ENCODE measurements at regions not wholly inside any gene's neighbourhood (a gene's known extent, or its start where the extent isn't known, plus 50 kb on each side); places are given as distances from the start of the nearest gene placed in this dataset.

DNA sequence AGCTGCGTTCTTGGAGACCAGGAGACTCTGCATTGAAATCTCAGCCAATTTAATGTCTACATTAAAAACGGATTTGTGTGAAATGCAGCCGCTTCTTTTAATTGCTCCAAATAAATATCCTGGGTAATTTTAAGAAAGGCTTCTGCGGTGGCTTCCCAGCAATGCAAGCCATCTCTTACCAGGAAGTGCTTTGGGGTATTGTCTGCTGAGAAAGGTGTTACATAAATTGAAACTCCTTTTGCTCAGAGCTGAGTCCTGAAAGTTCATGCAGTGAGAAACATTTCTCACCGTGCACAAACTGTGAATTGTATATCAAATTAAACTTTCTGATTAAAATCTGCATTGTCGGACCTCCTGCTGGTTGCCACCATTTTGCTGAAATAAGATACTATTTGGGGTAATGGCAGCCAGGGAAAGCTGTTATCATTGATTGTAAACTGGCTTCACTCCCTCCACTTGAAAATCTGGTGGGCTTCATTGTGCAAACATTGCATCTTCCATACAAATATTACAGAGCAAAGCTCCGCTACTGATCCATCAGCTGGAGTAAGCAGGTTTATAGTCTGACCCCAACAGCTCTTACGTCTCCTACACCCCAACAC is 59.5 kb downstream of the ZIC5 start:
- no peak for DNase-seq (ENCODE audit: low read depth in 2 of 2)

DNA sequence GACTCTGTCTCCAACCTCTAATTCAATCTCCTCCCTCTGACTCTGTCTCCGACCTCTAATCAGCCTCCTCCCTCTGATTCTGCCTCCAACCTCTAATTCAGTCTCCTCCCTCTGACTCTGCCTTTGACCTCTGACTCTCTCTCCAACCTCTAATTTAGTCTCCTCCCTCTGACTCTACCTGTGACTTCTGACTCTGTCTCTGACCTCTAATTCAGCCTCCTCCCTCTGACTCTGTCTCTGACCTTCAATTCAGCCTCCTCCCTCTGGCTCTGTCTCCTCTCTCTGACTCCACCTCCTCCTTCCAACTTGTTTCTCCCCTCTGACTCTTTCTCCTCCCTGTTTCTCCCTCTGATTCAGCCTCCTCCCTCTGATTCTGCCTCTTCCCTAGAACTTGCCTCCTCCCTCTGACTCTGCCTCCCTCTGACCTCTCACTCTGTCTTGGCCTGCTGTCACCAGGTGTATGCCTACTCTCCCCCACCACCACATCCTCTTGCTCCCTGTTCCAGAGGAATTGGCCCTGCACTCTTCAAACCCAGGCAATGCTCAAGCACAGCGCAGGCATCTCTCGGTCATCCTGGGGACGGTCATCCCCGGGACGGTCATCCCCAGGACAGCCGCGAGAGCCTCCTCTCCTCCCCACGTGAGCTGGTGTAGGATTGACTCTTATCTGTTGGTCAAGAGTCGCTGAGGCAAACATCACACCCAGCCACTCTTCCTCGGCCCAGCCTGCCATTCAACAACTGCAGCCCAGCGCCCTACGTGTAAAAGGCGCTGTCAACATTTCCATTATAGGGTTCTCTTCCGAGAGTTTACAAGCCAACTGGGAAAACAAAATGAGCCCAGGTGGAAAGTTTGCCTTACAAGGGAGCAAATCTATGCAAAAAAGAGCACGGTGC is 60.2 kb downstream of the ZIC5 start:
- DNase-seq (ENCODE audit: low read depth in 2 of 2) = no peak

DNA sequence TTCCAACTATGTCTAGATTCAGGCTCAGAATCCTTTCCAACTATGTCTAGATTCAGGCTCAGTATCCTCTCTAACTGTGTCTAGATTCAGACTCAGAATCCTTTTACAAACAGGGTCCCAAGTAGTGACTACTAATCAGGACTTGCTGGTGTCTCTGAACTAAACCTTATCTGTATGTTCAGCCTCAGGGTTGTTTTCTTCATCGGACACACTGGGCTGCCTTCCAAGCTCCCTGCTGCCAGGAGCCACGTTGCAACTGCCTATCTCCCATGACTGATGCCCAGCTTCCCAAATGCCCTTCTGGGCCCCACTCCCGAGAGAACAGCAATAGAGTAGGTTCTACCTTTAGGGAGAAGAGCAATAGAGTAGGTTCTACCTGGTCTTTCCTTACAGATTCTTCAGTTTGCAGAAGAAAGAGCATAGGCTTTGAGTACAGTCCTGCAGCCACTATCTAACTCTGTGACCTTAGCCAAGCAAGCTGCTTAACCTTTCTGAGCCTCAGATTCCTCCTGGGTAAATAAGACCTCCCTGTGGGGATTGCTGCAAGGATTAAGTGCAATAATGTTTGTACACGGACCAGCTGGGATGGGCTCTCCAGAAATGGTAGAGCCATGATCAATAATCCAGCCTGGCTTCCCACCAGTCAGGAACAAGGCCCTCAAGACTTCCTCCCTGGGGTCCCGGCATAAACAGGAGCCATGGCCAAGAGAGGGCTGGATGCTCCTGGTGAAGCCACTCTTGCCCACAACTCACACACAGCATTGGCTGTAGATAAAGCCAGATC is 61.5 kb downstream of the ZIC5 start:
- no peak for DNase-seq (ENCODE audit: low read depth in 2 of 2)

DNA sequence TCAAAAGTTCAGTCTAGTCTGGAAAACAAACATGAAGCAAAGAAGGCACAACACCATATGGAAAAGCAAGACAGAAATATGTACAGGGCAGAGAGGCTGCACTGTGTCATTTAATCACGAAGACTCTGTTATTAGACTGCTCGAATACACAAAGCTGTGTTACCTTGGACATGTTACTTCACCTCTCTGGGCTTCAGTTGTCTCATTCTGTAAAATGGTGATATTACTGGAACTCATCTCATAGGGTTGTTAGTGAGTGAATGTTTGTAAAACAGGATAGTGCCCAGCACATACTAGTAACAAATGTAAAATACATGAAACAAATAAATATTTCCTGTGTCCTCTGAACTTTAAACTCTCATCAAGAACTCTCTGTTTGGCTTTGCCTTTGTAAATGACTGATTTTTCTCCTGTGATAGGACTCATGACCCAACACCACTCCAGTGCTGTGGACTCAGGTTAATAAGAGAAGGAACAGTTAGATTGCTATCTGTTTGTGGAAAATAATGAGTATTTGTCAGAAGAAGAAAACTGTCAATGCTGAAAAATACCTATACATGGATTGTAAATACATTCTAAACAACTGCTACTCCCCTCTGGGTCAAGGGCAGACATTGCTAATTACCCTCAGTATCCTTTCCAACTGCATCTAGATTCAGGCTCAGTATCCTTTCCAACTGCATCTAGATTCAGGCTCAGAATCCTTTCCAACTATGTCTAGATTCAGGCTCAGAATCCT is 62.3 kb downstream of the ZIC5 start:
- no peak for DNase-seq (ENCODE audit: low read depth in 2 of 2)

DNA sequence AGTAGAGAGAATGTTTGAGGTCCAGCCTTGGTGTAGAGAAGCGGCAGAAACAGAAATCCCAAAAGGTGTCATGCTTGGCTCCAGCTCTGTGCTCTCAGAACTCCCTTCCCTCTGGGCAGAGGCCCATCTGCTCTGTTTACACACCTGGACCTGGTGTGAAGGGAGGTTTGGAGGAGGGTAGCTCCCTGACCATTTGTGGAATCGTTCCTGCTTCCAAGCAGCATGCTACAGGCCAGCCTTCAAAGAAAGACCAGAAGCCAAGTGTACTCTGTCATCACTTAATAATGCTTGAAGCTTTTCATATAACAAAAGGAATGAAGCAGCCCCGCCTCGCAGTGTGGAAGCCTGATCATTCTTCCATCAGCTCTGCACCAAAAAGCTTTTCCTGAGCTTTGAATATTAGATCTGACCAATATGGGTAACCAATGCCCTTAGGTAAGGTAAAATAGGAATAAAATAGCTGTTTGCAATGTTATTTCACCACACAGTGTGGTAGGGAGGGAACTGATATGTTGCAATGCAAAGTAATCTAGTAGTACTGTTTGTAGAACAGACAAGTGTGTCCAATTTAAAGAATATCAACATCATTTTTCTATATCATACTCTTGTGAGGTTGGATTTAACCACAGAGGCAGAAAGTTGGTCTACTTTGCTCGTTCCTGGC is 63.3 kb downstream of the ZIC5 start:
- DNase-seq (ENCODE audit: low read depth in 2 of 2) = no peak

DNA sequence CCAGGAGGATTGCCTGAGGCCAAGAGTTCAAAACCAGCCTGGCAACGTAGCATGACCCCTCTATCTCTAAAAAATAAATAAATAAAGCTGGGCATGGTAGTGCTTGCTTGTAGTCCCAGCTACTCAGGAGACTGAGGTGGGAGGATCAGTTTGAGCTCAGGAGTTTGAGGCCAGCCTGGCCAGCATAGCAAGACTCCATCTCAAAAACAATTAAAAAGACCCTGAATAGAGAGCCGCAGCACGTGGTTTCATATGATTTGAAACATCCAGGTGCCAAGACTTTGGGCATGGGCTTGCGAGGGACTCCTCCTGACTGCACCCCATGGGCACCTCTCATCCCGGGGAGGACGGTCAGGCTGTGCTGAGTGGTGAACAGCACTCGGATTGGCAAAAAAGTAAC is 63.9 kb downstream of the ZIC5 start:
- no peak for DNase-seq (ENCODE audit: low read depth in 2 of 2)

DNA sequence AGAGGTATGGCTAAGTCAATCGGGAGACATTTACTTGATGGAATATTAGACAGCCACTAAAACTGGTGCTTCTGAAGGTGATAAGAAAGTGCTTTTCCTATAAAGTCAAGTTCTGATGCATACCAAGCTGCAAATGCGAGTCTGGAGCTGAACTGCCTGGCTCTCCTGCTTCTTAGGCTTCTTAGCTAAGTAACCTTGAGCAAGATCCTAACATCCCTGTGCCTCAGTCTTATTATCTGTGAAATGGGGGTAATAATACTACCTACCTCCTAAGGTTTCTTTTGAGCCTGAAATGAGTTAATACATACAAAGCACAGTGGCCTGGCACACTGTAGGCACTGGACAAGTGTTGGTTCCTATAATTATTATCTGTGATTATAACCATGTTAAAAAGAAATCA is 64.5 kb downstream of the ZIC5 start:
- no peak for DNase-seq (ENCODE audit: low read depth in 2 of 2)

DNA sequence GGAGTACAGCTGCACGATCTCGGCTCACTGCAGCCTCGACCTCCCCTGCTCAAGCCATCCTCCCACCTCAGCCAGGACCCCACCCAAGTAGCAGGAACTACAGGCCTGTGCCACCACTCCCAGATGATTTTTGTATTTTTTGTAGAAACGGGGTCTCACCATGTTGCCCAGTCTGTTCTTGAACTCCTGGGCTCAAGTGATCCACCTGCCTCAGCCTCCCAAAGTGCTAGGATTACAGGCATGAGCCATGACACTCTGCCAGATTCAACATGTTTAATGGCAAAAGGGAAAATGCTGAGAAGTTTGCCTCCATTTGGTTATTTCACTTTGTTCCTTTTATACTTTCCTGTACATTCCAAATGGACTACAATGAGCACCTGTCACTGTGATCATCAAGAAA is 65.8 kb downstream of the ZIC5 start:
- no peak for DNase-seq (ENCODE audit: low read depth in 2 of 2)

DNA sequence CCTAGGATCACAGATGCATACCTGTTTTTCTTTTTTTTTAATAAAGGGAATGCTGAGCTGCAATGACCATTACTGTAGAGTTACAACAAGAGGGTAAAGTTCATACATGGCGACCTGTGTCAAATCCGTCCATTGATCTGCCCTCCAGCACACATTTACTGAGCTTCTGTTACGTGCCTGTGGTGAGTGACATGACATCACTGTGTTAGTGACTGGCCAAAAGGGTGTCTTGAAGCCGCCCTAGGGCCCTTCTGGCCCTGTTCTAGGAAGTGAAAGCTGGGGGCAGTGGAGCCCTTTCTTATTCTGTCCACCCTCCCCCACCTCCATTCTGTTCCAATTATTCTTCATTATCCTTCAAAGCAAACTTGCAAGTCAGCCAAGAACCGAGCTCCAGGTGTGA is 66.3 kb downstream of the ZIC5 start:
- no peak for DNase-seq (ENCODE audit: low read depth in 2 of 2)

DNA sequence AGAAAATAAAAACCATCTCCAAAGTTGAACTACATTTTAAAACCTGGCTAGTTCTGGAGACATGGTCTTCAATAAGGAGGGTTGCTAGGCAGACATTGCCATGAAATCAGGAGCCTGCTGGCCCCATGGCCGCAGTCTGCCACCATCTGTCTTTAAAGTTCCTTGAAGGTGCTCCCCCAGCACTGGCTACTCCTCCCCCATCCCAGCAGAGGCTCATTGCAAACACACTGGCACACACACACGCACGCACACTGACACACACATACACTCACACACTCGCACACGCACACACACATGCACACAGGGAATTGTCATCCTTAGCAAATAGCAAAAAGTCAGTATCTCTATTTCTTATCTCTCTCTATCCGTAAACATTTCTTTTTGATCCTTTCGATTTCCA is 68.4 kb downstream of the ZIC5 start:
- no peak for DNase-seq (ENCODE audit: low read depth in 2 of 2)

DNA sequence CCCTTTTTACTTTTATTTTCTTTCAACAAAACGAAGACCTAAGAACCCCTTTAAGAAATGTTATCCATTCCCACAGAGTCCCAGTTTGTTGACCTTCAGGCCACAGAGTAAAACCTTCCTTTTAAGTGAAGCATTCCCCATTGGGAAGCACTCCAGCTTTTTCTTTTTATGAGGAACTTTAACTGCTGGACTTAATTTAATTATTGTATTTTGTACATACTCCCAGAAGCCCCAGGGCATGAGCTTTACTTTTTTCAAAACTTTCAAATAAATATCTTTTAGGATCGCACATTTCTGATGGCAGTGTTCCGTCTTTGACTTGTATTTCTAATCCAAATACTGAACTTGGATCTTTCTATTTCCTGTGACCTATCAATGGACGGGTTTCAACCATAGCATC is 68.9 kb downstream of the ZIC5 start:
- DNase-seq (ENCODE audit: low read depth in 2 of 2) = no peak

DNA sequence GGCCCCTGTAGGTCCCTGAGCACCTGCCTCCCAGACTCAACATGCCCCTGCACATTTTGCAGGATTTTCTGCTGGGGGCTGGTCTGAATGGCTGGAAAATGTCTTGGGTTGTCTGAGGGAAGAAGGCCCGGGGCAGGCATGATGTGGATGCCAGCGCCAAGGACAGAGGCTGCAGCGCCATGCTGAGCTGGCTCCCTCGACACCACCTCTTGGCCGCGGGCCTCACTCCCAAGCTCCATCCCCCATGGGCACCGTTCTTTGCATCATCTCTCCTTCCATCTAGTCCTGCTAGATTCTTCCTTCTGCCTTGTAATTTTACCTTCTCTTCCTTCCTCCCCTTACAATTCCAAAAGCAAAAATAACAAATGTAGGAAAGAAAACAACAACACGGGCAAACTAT is 70.6 kb downstream of the ZIC5 start:
- DNase-seq (ENCODE audit: low read depth in 2 of 2) = no peak

DNA sequence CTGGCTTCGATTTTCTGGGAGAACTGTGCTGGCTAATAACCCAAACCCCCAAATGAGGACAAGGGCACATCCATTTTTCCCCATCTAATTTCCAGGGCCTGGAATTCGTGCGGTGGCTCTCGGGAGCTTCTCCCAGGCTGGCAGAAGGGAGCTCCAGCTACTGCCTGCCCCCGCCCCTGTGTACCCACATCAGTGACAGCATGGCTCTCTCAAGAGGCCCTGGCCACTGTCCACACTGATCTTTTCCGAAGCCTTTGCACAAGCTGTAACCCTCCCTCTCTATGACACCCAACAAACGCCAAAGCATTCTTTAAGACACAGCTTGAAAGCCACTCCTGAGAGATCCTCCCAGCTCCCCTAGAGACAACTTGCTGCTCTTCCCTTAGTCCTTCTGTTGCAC is 73.1 kb downstream of the ZIC5 start:
- no peak for DNase-seq (ENCODE audit: low read depth in 2 of 2)

DNA sequence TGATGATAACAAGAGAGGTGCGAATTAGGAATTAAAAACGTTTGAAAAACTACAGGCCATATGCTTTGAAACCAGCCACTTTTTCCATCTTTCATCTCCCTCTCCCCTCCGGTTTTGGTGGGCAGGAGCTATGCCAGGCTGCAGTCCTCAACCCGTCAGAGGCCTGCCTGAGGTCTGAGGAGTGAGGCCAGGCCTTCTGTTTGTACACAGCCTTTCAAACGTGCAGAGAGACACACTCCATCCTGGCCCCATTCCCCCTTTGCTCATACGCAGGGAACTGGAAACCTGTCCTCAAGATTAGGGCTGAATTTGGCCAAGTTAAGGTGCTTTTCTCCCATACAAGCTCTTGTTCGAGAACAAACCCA is 74.5 kb downstream of the ZIC5 start:
- DNase-seq (ENCODE audit: low read depth in 2 of 2) = no peak

DNA sequence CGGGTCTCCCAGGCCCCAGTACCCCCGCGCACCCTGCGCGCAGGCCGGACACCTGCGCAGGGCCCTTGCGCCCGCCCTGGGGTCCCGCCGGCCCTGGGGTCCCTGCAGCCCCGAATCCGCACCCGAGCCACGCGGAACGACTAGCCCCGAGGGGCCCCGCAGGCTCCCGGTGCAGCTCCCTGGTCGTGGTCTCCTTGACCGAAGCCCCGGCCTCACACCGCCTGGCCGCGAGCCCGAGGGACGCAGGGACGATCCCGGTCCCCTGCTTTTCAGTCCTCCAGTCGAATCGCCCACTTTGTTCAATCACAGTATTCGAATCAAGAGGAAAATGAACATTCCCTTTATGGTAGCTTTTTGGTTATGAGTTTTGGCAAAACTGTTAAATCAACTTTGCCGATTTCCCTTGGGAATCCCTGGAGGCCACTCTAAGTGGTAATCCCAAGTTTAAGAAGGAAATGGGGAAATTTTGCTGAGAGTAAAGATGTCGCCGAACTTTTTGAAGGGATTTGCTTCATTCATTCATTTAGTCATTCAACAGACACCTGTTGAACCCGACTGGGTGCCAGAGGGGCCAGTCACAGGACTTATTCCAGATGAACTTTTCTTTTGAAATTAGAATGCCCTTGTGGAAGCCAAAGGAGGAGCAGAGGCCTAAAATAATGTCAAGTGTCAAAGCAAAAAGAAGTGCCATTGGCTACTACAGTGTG is 75.0 kb downstream of the ZIC5 start:
- DNase-seq (ENCODE audit: low read depth in 2 of 2) = no peak

DNA sequence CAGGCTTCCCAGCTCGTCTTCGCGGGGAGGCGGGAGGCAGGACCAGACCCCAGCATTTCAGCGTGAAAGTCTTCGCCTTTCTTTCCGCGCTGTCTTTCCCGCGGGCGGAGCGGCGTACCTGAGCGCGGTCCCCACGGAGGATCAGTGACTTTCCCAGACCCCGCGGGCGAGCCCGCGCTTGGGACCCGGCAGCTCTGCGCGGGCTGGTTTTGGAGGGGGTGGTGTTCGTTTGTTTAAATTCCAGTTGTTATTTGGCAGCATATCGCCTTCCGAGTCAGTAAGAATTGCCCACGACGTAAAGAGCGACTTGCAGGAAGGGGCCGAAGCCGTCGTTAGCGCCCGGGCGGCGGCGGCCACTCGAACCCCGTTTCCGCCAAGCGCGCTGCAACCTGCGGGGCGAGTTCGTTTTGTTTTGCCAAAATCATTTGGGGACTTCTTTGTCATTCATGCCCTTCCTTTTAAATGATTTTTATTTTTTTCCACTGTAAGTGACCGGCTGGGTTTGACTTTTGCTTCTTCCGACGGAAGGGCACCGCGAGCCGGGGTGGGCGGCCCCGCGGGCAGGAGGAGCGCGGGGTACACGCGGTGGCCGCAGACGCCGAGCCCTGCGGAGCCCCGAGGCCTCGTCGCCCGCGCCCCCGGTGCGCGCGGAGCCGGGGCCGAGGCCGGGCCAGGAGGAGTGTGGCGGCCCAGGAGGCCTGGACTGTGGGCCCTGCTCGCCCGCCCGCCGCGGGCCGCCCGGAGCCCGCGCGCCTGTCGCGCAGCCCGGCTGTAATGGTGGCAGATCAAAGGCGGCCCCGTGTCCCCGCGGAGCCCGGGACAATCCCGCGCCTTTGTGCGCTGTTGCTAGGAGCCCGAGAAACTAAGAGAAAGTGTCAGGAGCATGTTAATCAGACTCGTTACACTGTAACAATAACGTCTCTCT is 75.9 kb downstream of the ZIC5 start:
- no peak for DNase-seq (ENCODE audit: low read depth in 2 of 2)

DNA sequence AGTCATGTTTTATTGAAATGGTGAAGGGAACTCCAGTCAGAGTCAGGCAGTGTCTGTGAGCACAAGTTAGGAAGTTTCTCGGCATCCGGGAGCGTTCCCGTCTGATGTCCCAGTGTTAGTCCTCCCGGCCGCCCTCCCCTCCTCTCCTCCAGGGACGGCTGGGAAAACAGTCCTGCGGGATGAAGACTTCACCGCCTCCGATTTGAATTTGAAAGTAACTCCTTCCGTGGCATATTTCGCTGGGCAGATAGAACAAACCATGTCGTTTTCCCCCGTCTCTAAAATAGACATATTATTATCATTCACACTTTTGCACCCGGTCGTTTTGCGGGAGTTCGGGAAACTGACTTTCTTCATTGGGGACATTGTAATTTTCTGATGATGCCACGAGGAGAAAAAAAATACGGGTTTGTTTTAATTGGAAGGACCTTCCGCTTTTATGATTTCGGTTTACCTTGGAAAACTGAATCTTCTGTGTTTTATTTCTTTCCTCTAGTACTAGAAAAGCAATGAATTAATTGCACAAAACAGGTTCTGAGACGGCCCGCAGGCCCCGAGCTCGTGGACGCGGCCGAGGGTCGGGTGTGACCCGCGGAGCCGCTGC is 76.6 kb downstream of the ZIC5 start:
- DNase-seq (ENCODE audit: low read depth in 2 of 2) = no peak

DNA sequence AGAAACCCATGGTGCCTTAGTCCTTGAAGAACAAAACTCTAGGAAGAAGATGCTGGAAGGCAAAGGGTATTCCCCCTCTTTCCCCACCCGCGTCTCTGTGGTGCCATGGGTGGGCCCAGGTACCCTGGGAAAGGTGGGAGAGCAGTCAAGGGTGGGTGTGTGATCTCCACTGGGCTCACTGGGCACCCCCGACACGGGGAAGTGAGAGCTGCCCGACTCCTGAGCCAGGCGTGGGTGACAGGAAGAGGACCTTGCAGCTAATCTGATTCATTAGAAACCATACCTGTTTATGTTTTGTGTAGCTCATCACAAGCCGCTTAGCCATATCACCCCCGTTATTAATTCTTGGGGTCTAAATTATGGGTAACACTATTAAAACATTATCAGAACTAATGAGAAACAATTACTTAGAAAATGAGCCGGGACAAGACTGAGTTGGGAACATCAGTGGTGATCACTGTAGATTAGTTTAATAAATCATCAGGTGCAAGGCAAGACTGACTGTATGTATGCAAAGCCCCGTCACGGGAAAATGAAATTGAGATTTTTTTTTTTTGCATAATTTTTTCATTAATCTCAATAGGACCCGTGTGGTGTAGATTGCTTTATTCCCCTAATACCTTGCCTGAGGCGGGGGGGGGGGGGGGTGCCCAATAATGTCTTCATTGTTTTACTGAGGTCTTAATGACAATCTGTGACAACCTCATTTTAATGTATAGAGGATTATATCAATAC is 77.3 kb downstream of the ZIC5 start:
- DNase-seq (ENCODE audit: low read depth in 2 of 2) = no peak

DNA sequence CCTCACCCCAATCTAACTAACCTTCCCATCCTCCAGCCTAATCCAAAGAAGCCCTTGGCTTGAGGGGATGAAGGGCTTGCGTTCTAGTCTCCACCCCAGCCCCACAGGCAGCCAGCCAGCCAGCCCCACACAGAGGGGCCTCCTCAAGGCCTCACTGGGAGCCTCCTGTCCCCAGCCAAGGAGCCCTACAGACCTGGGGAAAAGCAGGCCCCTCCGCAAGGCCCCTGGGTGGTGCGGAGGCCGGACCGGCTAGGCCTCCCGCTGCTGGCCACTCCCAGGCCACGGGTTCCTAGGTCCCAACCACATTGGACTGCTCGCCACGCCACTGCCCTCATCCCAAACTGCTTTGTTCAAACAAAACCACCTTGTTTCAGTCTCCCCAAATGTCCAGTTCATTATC is 78.0 kb downstream of the ZIC5 start:
- no peak for DNase-seq (ENCODE audit: low read depth in 2 of 2)

Measured in stimulated activated CD8-positive, alpha-beta memory T cell treated with anti-CD3 and anti-CD28 coated beads, Interleukin-2, amount 100 ng/mL, for 1 hour (primary cell).